Tibial nerve (tissue), 4 donors: ENCODE measurements at regions not wholly inside any gene's neighbourhood (a gene's known extent, or its start where the extent isn't known, plus 50 kb on each side); places are given as distances from the start of the nearest gene placed in this dataset.

Experiments
- DNase-seq, 2 donors: peaks; one replicate each; pipeline ENCODE4 v3.0.0-alpha.2; 2019; ENCODE audit warnings: low spot score in 2 of 2
- H3K27ac ChIP-seq, 4 donors: fragments of 200-600 bp; sonication (generic) in 3 of 4; one replicate each; pipeline ENCODE4 v1.5.1; 2017 to 2019; ENCODE audit warnings: mild to moderate bottlenecking in 1 of 4
- H3K27me3 ChIP-seq, 2 donors: fragments of 200-600 bp; sonication (generic) in 1 of 2; one replicate each; pipeline versions ENCODE4 v1.5.1 to v1.6.0; 2017 to 2019
- H3K36me3 ChIP-seq, 3 donors: fragments of 200-600 bp; sonication (generic); one replicate each; pipeline ENCODE4 v1.5.1; 2018 to 2019
- H3K4me1 ChIP-seq, 4 donors: fragments of 200-600 bp; sonication (generic) in 3 of 4; one replicate each; pipeline ENCODE4 v1.5.1; 2017 to 2019
- H3K4me3 ChIP-seq, 4 donors: fragments of 200-600 bp; sonication (generic) in 3 of 4; one replicate each; pipeline ENCODE4 v1.5.1; 2017 to 2019; ENCODE audit warnings: mild to moderate bottlenecking in 1 of 4, moderate library complexity in 1 of 4
- H3K9me3 ChIP-seq, 4 donors: fragments of 200-600 bp; sonication (generic) in 3 of 4; one replicate each; pipeline ENCODE4 v1.5.1; 2017 to 2019
- EP300 ChIP-seq, 2 donors: sonication (generic); formaldehyde crosslinking; IDR thresholded peaks; one replicate each; pipeline ENCODE4 v1.6.1; 2017; ENCODE audit warnings: antibody characterized with exemption in 2 of 2, mild to moderate bottlenecking in 1 of 2
- POLR2A ChIP-seq, 2 donors: fragments of 450-650 bp; IDR thresholded peaks; one replicate each; pipeline ENCODE4 v1.6.1; 2017; ENCODE audit warnings: antibody characterized with exemption in 2 of 2, mild to moderate bottlenecking in 2 of 2, moderate library complexity in 2 of 2
- WGBS, 2 donors: methylation state at CpG; one replicate each; pipeline ENCODE4 v1.1.5; 2018; 5-methylcytosine and 5-hydroxymethylcytosine counted together
- TF ChIP-seq, protein P1 (sequence below), 5 experiments: fragments of 200-600 bp in 3 of 5; fragments of 450-650 bp in 2 of 5; sonication (generic) in 3 of 5; IDR thresholded peaks; one replicate each; pipeline ENCODE4 v1.5.1; 2016 to 2019; ENCODE audit warnings: antibody characterized with exemption in 5 of 5, mild to moderate bottlenecking in 3 of 5, moderate library complexity in 2 of 5

GRCh38 chr5:13317654-13318053, 626.8 kb downstream of the DNAH5 start:
- no peak for DNase-seq
- Histone ChIP-seq H3K27ac (no peak overlapping the region), H3K36me3 (no peaks in the 10 kb centered on the region), H3K4me3 (no peak overlapping the region), H3K4me1 (no peaks in the 10 kb centered on the region), H3K27me3 (no peaks in the 10 kb centered on the region), H3K9me3 (peaks cover 0 to 11% (median 2%) of the 10 kb centered on the region in 4 donors)
- 31 to 45% methylated on average over 3 of the region's 3 CpGs for WGBS, 2 donors
- TF ChIP-seq, protein P1, sequence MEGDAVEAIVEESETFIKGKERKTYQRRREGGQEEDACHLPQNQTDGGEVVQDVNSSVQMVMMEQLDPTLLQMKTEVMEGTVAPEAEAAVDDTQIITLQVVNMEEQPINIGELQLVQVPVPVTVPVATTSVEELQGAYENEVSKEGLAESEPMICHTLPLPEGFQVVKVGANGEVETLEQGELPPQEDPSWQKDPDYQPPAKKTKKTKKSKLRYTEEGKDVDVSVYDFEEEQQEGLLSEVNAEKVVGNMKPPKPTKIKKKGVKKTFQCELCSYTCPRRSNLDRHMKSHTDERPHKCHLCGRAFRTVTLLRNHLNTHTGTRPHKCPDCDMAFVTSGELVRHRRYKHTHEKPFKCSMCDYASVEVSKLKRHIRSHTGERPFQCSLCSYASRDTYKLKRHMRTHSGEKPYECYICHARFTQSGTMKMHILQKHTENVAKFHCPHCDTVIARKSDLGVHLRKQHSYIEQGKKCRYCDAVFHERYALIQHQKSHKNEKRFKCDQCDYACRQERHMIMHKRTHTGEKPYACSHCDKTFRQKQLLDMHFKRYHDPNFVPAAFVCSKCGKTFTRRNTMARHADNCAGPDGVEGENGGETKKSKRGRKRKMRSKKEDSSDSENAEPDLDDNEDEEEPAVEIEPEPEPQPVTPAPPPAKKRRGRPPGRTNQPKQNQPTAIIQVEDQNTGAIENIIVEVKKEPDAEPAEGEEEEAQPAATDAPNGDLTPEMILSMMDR (IDR thresholded peaks at IDR 0.05), result no peak
- TF ChIP-seq POLR2A (IDR thresholded peaks at IDR 0.05) (no peak), EP300 (IDR thresholded peaks at IDR 0.05) (no peak)

DNA sequence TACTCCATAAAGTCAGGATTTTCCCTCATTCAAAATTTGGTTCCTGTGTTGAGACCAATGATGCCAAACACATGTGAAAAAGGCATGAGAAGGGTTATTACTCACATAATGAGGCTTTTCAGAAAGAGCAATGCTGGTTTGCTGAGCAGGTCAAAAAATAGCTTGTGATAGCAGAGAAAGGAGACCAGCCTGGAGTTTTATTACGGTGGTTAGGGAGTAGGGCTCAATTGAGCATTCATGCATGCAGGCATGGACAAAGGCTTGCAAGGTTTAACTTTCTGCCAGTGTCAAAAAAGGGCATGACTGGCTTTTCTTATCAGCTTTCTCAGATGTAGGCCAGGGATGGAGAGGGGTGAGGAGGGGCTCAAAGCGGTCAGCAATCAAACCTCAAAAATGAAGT, 628.3 kb downstream of the DNAH5 start:
- WGBS, 2 donors, result 31 to 34% methylated on average over 2 of the region's 2 CpGs
- TF ChIP-seq, protein P1 (IDR thresholded peaks at IDR 0.05), result no peak
- TF ChIP-seq EP300 (IDR thresholded peaks at IDR 0.05), result no peak
- no peak for TF ChIP-seq POLR2A (IDR thresholded peaks at IDR 0.05)
- H3K9me3 ChIP-seq, result peaks cover 0 to 11% (median 2%) of the 10 kb centered on the region in 4 donors

GRCh38 chr5:13307480-13307879, 637.0 kb downstream of the DNAH5 start:
- TF ChIP-seq EP300 (IDR thresholded peaks at IDR 0.05), result no peak
- TF ChIP-seq POLR2A (IDR thresholded peaks at IDR 0.05), result no peak
- H3K9me3 ChIP-seq, result no peaks in the 10 kb centered on the region
- no peak overlapping the region for H3K27ac ChIP-seq
- H3K4me1 ChIP-seq, result no peaks in the 10 kb centered on the region
- H3K4me3 ChIP-seq, result no peak overlapping the region
- no peaks in the 10 kb centered on the region for H3K36me3 ChIP-seq
- DNase-seq, result no peak
- H3K27me3 ChIP-seq, result no peaks in the 10 kb centered on the region

More for the DNA sequence above, 628.3 kb downstream of the DNAH5 start:
- no peaks in the 10 kb centered on the region for H3K36me3 ChIP-seq
- DNase-seq, result no peak
- no peak overlapping the region for H3K4me3 ChIP-seq
- no peaks in the 10 kb centered on the region for H3K4me1 ChIP-seq
- no peaks in the 10 kb centered on the region for H3K27me3 ChIP-seq
- no peak overlapping the region for H3K27ac ChIP-seq

DNA sequence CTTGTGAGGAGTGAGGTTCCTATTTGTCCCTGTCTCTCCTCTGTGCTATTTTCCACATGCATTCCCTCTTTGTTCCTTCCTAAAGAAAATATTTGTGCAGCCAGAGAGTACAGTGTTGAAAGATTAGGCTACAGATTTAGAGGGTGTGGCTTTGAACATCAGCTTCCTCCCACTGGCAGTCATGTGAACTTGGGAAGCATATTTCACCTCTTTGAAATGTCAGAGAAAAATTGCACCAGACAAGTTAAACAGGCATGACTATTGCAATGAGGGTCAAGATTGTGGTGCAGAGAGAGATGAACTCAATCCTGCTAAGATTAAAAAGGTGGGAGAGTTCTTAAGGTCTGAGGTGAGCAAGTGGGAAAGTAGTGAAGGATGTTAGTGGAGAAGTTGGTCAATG, 641.0 kb downstream of the DNAH5 start:
- TF ChIP-seq, protein P1 (IDR thresholded peaks at IDR 0.05), result no peak
- TF ChIP-seq POLR2A (IDR thresholded peaks at IDR 0.05), result no peak
- no peak for TF ChIP-seq EP300 (IDR thresholded peaks at IDR 0.05)
- Histone ChIP-seq H3K27ac (no peak overlapping the region), H3K27me3 (no peaks in the 10 kb centered on the region), H3K4me1 (no peaks in the 10 kb centered on the region), H3K9me3 (no peaks in the 10 kb centered on the region), H3K36me3 (no peaks in the 10 kb centered on the region), H3K4me3 (no peak overlapping the region)
- no peak for DNase-seq

GRCh38 chr5:13278811-13279210, 665.7 kb downstream of the DNAH5 start:
- no peaks in the 10 kb centered on the region for H3K9me3 ChIP-seq
- H3K4me1 ChIP-seq, result no peaks in the 10 kb centered on the region
- WGBS, 2 donors, result 91 to 96% methylated on average over 2 of the region's 2 CpGs
- H3K27me3 ChIP-seq, result no peaks in the 10 kb centered on the region
- TF ChIP-seq, protein P1 (IDR thresholded peaks at IDR 0.05), result no peak
- TF ChIP-seq POLR2A (IDR thresholded peaks at IDR 0.05) (no peak), EP300 (IDR thresholded peaks at IDR 0.05) (no peak)
- no peaks in the 10 kb centered on the region for H3K36me3 ChIP-seq
- no peak overlapping the region for H3K27ac ChIP-seq
- no peak for DNase-seq
- no peak overlapping the region for H3K4me3 ChIP-seq

GRCh38 chr5:13278148-13278547, 666.3 kb downstream of the DNAH5 start:
- H3K36me3 ChIP-seq, result no peaks in the 10 kb centered on the region
- H3K4me3 ChIP-seq, result no peak overlapping the region
- no peaks in the 10 kb centered on the region for H3K9me3 ChIP-seq
- H3K4me1 ChIP-seq, result no peaks in the 10 kb centered on the region
- H3K27ac ChIP-seq, result no peak overlapping the region
- TF ChIP-seq POLR2A (IDR thresholded peaks at IDR 0.05) (no peak), EP300 (IDR thresholded peaks at IDR 0.05) (no peak)
- TF ChIP-seq, protein P1 (IDR thresholded peaks at IDR 0.05), result no peak
- no peak for DNase-seq
- WGBS, 2 donors, result 75% methylated on average over 2 of the region's 2 CpGs
- no peaks in the 10 kb centered on the region for H3K27me3 ChIP-seq
